ENCODE measurements at regions not wholly inside any gene's neighbourhood (a gene's known extent, or its start where the extent isn't known, plus 50 kb on each side); places are given as distances from the start of the nearest gene placed in this dataset.

GRCh38 chr4:175932116-175932515, 120.1 kb upstream of the GPM6A start:
- no peaks in the 10 kb centered on the region for H3K9me3 ChIP-seq
- WGBS, 2 donors = 95 to 96% methylated on average over 9 of the region's 9 CpGs
- H3K4me1 ChIP-seq = peaks cover 0 to 40% (median 10%) of the 10 kb centered on the region in 4 donors
- no peaks in the 10 kb centered on the region for H3K27me3 ChIP-seq
- H3K4me3 ChIP-seq = no peak overlapping the region
- H3K27ac ChIP-seq = no peak overlapping the region
- TF ChIP-seq POLR2AphosphoS5 (IDR thresholded peaks at IDR 0.05) = no peak
- TF ChIP-seq CTCF (IDR thresholded peaks at IDR 0.05) = no peak
- no peak for TF ChIP-seq EP300 (IDR thresholded peaks at IDR 0.05)
- no peak for TF ChIP-seq POLR2A (IDR thresholded peaks at IDR 0.05)
- DNase-seq = no peak
- no peaks in the 10 kb centered on the region for H3K36me3 ChIP-seq
- intact Hi-C loops (cut with DNase I) = no loop called here

- Histone ChIP-seq H3K27me3 (no peaks in the 10 kb centered on the region), H3K4me3 (no peak overlapping the region), H3K36me3 (no peaks in the 10 kb centered on the region), H3K27ac (no peak overlapping the region), H3K9me3 (no peaks in the 10 kb centered on the region), H3K4me1 (peaks cover 0 to 25% (median 7%) of the 10 kb centered on the region in 4 donors)
- TF ChIP-seq CTCF (IDR thresholded peaks at IDR 0.05) (no peak), POLR2A (IDR thresholded peaks at IDR 0.05) (no peak), POLR2AphosphoS5 (IDR thresholded peaks at IDR 0.05) (no peak)
- 12 to 64% methylated on average over 3 of the region's 3 CpGs for WGBS, 2 donors
- intact Hi-C loops (cut with DNase I) = no loop called here
- no peak for DNase-seq
Observed at GRCh38 chr4:175934506-175934905, 122.4 kb upstream of the GPM6A start.

- intact Hi-C loops (cut with DNase I) = no loop called here
- Histone ChIP-seq H3K4me3 (no peak overlapping the region), H3K27me3 (no peaks in the 10 kb centered on the region), H3K27ac (no peak overlapping the region), H3K9me3 (no peaks in the 10 kb centered on the region), H3K36me3 (no peaks in the 10 kb centered on the region), H3K4me1 (peaks cover 0 to 18% (median 7%) of the 10 kb centered on the region in 4 donors)
- no peak for TF ChIP-seq EP300 (IDR thresholded peaks at IDR 0.05)
- no peak for TF ChIP-seq POLR2AphosphoS5 (IDR thresholded peaks at IDR 0.05)
- TF ChIP-seq POLR2A (IDR thresholded peaks at IDR 0.05) = no peak
- TF ChIP-seq CTCF (IDR thresholded peaks at IDR 0.05) = no peak
- DNase-seq = no peak
Observed at GRCh38 chr4:175935016-175935661, 123.1 kb upstream of the GPM6A start.

GRCh38 chr4:175944126-175944910, 121.3 kb upstream of the WDR17 start:
- H3K36me3 ChIP-seq = no peaks in the 10 kb centered on the region
- TF ChIP-seq POLR2AphosphoS5 (IDR thresholded peaks at IDR 0.05) = no peak
- TF ChIP-seq CTCF (IDR thresholded peaks at IDR 0.05) = no peak
- no peak for TF ChIP-seq EP300 (IDR thresholded peaks at IDR 0.05)
- TF ChIP-seq POLR2A (IDR thresholded peaks at IDR 0.05) = no peak
- WGBS, 2 donors = 82 to 84% methylated on average over 10 of the region's 10 CpGs
- H3K9me3 ChIP-seq = no peaks in the 10 kb centered on the region
- DNase-seq = no peak
- no peak overlapping the region for H3K27ac ChIP-seq
- no peak overlapping the region for H3K4me3 ChIP-seq
- no peaks in the 10 kb centered on the region for H3K27me3 ChIP-seq
- H3K4me1 ChIP-seq = peaks cover 0 to 7% (median 3%) of the 10 kb centered on the region in 4 donors
- intact Hi-C loops (cut with DNase I) = loop anchor here (10.0 kb wide), 2 partner anchors 120 to 380 kb away; partner anchors contain the start of gene WDR17

All from sigmoid colon (tissue), 6 donors.